H1 (cell line): ENCODE measurements at regions not wholly inside any gene's neighbourhood (a gene's known extent, or its start where the extent isn't known, plus 50 kb on each side); places are given as distances from the start of the nearest gene placed in this dataset.

Source experiments
- CHD1 ChIP-seq: IDR thresholded peaks from 2 replicates; pipeline ENCODE4 v1.6.1; 2012; ENCODE audit warnings: low read depth, low read length, improper control_type of control experiment
- HDAC2 ChIP-seq, 2 experiments: fragments of 300-600 bp in 1 of 2; sonication (generic) in 1 of 2; IDR thresholded peaks; 2 replicates each; pipeline ENCODE4 v1.6.1; 2011 to 2012; ENCODE audit warnings: low read depth in 2 of 2, low read length in 2 of 2, mild to moderate bottlenecking in 2 of 2, moderate library complexity in 2 of 2, borderline replicate concordance in 1 of 2, inconsistent platforms in 1 of 2
- SP4 ChIP-seq: IDR thresholded peaks from 2 replicates; pipeline ENCODE4 v1.6.1; 2012; ENCODE audit warnings: low read length, inconsistent platforms

DNA sequence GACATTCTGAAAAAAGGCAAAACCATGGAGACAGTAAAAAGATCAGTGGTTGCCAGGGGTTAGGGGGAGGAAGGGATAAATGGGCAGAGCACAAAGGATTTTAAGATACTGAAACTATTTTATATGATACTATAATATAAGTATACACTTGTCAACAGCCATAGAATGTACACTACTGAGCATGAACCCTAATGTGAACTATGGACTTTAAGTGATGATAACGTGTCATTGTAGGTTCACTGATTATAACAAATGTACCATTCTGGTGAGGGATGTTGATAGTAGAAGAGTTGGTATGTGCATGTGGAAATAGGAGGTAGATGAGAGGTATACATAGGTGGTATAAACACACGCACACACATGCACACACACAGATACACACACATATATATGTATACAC, 241.6 kb downstream of the NOL4 start (continued):
- no peak for TF ChIP-seq HDAC2 (IDR thresholded peaks at IDR 0.05; ENCODE audit: borderline replicate concordance in 1 of 2, low read depth in 2 of 2, low read length in 2 of 2)
- TF ChIP-seq SP4, result no peak
- TF ChIP-seq CHD1, result no peak
